GM21390 (cell line): ENCODE measurements at regions not wholly inside any gene's neighbourhood (a gene's known extent, or its start where the extent isn't known, plus 50 kb on each side); places are given as distances from the start of the nearest gene placed in this dataset.

Source experiments
- ATAC-seq: cut with Tn5 transposase; IDR thresholded peaks from one replicate; pipeline ENCODE4 v1.9.1; 2021; ENCODE audit not compliant: unreplicated experiment

DNA sequence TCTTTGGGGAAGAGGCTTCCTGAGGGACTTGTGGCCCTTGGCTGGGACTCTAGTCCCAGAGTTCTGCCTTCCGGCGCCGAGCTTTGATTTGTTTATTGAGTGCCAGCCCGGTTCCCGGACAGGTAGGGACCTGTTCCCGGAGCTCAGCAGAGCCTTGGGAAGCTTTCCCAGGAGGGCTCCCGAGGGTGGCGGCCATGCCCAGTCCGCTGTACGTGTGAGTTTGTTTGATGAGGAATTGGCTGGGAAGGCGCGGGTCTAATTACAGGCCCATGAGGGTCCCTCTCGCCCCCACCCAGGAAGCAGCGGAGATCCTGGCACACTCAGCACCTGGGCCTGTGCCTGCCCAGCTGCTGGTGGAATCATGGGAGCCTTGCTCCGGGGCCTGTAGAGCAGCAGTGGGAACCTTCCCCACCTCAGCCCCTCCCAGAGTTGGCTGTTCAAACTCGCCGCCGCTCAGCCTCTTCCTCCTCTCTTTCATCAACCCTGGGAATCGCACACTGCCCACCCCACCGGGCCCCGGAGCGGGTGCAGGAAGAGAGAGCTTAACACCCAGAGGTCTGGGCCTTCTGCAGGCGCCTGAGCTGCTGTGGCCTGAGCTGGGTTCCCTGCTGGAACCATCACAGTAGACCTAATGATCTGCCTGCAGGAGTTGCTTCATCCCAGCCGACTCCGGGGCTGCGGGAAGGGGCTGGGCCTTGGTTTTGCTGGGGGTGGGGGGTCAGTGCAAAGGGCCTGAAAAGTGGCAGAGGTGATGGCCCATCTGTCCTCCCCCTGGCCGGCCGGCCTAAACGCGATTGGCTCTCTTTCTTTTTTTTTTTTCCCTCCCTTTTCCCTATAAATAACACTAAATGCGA, 313.7 kb downstream of the SEC14L1 start:
- no peak for ATAC-seq

DNA sequence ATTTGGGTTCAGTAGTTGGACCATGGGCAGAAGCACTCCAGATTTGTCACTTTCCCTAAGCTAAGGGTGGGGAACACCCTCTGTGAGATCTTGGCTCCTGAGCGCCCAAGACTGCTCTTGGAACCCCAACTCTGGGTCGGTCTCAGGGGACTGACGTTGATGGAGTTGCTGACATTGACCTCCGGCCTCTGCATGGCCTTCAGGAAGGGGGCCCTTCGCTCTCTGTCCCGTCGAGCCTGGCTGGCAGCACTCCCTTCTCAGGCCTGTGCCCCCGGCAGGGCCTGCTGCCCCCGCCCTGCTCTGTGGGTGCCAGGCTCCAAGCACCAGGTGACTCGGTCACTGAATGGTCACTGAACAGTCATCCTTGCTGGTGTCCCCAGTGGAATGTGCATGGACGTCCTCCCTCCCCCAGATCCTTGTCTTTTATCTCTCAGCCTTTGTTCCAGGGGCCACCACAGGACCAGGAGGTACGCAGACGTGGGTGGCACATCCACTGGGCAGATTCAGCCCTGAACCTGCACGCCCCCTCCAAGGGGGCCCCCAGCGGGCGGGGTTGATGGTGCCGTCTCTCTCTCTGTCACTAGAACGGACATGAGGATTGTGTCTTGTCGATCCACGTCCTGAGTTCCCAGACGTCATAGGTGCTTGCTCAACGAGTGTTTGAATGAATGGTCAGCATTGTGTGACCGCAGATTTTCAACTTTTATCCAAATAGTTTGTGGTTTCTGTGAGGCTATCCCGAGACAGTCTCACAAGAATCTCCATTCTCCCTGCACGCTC, 314.5 kb downstream of the SEC14L1 start:
- ATAC-seq = no peak

DNA sequence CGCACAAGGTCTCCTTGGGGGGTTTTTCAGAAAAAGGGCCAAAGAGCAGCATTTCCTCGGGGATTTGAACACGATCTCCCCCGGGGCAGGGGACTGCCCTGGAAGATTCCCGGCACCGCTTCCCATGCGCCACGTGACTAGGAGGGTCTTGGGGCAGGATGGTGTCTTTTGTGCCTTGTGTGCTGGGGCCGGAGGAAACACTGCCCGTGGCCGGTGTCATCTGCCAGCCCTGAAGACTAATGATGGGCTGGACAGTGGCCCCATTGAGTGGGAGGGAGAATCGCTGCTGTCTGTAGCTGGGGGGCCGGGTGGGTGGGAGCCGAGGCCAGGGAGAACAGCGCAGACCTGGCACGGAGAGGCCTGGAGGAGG, 315.1 kb downstream of the SEC14L1 start:
- ATAC-seq = no peak

DNA sequence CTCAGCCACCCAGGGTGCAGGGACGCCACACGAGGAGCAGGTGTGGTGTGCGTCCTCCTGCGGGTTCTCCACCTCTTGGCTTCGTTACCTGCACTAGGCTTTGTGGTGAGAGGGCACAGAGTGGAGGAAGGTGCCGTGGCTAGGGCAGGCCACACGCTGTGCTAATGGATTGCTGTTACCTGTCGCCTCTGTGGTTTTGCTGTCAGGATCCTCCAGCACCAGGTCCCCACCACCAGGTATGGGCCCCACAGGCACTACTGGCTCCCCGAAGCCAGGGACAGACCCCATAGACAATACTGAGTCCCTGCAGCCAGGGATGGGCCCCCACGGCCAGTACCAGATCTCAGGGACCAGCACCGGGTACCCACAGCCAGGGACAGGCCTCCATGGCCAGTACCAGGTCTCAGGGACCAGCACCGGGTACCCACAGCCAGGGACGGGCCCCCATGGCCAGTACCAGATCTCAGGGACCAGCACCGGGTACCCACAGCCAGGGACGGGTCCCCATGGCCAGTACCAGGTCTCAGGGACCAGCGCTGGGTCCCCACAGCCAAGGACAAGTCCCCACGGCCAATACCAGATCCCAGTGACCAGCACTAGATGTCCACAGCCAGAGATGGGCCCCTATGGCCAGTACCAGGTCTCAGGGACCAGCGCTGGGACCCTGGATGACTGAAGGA, 315.6 kb downstream of the SEC14L1 start:
- no peak for ATAC-seq

DNA sequence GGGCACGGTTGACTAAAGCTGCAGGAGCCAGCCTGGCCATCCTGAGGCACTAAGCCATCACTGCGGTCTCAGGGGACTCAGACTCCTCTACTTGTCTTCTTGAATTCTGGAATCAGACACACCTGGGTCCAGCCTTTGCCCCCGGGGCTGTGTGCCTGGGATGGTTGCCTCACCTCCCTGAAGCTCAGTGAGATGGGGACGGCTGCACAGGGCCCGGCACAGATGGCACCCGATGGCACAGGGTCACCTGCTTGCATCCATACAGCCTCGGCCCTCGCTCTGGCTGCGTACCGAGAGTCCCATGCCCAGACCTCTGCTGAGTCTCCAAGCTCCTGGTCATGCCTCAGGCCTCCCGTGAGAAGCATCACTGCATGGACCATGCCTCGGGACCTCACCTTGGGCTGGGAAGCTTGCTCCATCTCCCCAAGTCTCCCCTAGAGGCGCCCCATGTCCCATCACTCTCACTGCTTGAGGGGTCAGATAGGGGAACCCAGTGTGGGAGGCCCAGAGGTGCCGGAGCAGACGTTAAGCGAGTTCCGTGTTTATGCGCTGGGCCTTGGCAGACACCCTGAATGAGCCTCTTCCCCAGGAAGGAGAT, 316.3 kb downstream of the SEC14L1 start:
- no peak for ATAC-seq

DNA sequence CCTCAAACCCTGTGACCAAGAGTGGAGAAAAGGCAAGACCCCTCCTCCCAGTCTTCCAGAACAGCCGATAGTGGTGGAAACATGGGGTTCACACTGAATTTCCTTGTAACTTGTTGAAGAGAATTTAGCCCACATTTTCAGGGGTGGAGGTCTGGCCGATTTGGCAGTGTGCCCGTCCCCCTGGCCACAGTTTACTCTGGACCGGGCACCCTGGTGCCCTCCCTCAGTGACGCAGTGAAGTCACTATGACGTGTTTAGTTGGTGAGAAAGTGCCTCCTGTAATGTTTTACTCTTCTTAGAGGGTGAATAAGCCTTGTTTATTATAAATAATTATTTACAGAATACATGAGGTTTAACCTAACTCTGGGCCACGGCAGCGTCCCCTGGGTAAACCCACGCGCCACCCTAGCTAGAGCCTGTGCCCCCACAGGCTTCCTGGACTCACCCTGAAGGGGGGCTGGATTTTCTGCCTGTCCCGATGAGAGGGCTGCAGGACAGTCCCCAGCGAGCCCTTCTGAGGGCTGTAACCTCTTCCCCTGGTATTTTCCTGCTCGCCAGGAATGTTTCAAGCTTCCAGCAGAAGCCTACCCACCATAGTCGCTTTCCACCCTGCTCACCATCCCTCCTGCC, 316.9 kb downstream of the SEC14L1 start:
- no peak for ATAC-seq

DNA sequence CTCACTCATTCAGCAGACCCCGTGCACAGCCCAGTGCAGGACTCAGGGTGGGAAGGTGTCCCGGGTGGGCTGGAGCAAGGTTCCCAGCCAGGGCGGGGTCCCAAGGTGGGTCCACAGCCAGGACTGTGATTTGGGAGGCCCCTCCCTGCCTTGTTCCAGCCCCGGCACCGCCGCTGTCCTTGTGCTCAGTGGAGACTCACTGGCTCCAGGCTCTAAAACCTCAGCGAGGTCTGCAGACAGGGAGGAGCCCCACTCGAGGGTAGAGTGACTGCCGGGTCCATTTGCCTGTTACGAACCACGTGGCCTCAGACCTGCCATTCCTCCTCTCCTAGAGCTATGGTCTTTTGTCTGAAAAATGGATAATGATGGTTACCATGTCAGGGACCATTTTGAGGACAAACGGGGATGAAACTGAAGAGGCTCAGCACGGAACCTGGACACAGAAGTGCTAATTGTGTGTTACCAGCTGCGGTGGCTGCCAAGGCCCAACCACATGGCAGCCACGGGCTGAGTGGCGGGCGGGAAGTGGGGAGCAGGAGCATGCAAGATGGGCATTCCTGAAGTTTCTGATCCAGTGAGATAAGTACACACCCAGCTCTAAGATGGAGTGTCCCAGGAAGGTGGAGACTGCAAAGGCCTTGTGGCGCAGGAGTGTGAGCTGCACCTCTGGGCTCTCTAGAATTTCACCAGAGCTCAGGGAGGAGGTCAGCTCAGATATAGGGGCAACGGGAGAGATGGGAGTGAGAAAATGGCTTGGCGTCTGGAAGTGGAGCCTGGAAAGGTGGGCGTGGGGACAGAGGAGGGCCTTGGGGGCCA, 317.6 kb downstream of the SEC14L1 start:
- no peak for ATAC-seq

DNA sequence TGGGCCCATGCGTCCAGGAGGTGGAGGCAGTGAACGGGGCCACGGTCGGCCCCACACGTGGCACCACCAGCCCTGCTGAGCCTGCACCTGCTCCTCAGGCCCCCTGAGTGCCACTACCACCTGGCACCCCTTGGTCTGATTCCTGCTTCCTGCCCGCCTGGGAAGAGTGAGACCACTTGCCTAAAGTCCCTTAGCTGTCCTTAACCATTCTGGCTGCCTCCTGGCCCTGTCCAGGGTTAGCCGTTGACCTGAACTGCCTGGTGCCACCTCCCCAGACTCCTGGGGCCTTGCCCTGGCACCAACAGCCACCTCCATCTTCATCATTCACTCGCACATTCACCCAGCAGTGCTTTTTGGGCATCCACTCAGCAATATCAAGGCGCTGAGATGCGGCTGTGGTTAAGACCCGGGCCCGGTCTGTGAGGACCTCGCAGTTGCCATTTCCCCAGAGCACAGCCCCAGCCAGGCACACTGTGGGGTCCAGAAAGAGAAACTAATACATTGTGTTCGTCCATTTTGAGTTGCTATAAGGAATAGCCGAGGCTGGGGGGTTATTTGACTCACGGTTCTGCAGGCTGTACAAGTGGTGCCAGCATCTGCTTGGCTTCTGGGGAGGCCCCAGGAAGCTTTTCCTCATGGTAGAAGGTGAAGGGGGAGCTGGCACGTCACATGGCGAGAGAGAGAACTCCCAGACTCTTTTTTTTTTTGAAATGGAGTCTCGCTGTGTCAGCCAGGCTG, 318.4 kb downstream of the SEC14L1 start:
- ATAC-seq = no peak

DNA sequence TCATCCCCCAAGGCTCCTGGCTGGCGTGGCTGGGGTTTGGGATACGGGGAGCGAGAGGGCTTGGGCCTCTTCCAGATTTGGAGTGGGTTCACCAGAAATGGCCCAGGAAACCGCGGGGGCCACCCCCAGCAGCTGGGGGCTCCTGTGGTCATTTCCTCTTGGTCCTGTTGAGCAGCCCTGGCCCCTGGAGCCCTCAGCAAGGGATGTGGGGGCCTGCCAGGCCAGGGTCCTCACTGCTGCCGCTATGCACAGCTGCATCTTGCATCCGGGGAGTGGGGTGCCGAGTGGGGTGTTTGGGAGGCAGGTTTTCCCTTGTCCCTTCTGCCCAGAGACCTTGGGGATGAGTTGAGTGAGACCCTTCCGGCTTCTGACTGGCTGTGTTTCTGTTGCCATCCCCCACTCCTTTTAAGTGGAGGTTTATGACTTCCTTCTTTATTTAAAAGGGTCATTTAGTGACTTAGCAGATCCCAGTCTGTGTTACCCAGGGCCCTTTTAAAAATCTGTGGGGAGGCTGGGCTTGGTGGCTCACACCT, 319.8 kb downstream of the SEC14L1 start:
- no peak for ATAC-seq

DNA sequence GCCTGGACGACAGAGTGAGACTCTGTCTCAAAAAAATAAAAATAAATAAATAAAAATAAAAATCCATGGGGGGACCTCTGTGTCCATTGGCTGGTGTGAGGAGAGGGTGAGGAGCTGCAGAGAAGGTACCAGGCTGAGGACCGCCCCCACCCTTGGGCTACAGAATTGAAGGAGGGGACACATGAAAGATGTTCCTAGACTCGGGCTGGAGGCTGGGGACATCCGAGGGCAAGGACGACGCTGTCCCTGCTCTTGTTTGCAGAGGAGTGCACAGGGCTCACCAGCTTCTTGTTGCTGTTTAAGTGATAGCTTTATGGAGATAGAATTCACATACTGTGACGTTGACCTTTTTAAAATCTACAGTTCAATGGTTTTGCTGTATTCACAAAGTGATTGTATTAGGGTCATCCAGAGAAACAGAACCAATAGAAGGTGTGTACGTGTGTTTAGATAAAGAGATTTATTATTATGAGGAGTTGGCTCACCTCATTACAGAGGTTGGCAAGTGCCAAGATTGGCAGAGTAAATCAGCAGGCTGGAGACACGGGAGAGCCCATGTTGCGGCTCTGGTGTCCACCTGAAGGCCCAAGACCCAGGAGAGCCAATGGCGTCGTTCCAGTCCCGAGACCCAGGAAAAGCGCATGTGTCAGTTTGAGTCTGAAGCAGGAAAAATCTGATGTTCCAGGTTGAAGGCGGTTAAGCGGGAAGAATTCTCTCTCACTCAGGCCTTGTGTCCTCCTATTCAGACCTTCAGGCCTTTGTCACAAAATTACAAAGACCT, 320.7 kb downstream of the SEC14L1 start:
- no peak for ATAC-seq

DNA sequence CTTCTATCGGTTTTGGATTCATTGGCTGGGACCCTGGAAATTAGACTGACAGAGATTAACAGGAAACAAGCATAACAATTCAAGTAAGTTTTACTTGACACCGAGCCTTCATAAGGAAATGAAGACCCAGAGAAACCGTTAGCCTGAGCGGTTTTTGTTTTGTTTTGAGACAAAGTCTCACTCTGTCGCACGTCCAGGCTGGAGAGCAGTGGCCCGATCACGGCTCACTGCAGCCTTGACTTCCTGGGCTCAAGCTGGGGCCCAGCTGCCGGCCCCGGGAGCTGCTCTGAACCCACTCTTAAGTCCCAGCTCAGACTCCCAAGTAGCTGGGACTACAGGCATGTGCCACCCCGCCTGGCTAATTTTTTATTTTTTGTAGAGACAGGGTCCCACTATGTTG, 321.3 kb downstream of the SEC14L1 start:
- peak; percentile 36 for ATAC-seq

DNA sequence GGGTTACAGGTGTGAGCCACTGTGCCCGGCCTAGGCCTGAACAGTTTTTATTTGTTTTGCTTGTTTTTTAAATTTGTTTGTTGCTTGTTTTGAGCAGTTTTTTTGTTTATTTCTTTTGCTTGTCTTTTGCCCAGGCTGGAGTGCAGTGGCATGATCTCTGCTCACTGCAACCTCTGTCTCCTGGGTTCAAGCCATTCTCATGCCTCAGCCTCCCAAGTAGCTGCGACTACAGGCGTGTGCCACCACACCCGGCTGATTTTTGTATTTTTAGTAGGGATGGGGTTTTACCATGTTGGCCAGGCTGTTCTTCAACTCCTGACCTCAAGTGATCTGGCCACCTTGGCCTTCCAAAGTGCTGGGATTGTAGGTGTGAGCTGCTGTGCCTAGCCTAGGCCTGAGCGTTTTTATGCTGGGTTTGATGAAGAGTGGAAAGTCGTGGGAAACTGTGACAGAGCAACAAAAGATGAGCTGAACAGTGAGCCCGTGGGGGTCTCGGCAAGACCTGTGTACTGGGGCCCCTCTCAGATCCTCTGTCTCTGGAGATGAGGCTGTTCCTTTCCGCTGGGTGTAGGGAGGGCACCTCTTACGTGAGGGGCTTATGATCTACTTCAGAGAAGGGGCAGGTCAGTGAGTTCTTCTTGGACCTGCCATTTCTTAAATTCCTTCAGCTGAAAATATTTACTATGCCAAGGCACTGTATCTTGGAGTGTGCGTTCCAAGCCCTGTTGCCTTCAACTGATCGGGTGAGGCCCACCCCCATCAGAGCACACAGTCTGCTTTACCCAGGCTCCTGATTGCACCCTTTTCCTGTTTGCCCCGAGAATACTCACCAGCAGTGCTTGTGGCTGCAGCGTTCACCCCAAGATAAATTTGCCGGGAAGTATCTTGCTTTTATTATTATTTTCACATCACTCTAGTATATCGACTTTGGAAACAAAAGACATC, 322.1 kb downstream of the SEC14L1 start:
- ATAC-seq = no peak

DNA sequence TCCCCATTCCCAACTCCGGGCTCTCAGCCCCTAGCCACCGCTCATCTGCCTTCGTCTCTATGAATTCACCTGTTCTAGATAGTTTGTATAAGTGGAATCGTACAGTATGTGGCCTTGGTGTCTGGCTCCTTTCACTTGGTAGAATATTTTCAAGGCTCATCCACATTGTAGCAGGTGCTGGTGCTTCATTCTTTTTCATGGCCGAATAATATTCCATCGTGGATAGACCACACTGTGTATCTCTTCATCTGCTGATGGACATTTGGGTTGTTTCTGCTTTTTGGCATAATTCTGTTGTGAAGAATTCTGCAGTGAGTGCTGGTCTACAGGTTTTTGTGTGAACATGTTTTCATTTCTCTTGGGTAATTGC, 324.2 kb downstream of the SEC14L1 start:
- ATAC-seq = no peak

DNA sequence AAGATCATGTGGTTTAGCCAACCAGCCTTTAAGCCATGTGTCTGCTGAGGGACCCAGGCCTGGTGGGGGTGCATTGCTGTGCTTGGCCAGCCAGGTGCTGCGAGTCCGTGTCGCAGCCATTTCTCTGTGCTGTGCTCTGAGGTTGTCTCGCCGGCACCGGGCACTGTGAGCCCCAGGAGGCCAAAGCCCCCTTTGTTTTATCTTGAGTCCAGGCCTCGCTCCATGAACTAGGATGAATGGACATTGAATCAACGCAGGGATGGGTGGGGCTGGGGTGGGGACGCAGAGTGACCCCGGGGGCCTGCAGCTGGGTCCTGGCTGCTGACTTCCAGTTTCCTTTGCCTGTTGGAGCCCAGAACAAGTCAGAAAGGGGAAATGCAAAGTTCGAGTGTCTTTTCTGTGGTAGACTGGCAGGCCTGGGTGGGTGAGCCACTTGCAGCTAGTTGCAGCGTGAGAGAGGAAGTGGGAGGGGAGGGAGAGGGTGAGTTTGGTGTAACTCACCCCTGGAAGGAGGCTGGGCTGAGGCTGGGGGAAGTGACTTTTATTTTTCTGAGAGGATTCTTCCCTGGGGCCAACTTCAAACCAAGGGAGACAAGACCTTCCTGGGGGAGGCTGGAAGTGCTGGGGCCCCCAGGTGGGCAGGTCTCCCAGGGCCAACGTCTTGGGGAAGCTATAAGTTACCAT, 324.7 kb downstream of the SEC14L1 start:
- peak; percentile 56 for ATAC-seq

DNA sequence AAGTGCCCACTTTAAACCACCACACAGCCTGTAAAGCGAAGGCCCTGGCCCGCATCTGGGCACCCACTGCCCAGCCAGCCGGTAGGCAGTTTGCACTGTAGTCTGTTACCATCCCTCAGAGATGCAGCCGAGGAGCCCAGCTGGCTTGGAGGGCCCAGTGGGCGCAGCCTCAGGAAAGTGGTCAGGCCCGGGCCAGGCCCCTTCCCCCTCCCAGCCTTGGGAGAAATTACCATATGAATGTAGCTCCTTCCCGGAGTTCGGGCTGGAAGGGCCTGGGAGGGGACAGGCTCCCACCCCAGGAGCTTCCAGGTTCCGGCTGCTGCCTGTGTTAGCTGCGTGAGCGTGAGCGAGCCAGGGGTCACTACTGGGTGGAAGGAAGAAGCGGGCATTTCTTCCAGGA, 325.4 kb downstream of the SEC14L1 start:
- ATAC-seq = no peak

DNA sequence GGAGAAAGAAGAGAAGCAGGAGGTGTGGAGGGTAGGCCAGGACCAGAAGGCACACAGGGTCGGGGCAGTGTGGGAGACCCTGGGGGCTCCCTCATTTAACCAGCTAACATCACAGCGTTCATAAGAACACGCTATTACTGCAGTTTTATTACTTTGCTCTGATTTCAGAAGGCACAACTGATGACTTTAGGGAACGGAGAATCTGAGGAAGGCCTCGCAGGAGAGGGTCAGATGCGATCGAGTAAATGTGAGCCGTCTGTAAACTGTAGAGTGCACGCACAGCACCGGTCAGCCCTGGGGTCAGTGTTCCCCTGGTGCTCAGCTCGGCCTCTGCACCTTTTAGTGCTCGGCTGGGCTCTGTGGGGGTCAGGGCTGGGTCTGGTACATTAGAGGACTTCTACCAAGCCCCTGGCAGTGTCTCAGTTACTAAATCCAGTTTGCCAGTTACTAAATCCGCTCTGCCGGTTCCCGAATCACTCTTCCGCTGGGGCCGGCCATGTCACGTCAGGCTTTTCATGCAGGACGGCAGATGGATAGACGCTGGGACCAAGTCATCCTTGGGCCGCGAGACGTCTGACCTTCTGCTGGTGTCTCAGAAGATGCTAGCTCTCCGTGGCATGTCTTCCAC, 325.9 kb downstream of the SEC14L1 start:
- ATAC-seq = no peak
